ACC112 (cell line): ENCODE measurements at regions not wholly inside any gene's neighbourhood (a gene's known extent, or its start where the extent isn't known, plus 50 kb on each side); places are given as distances from the start of the nearest gene placed in this dataset.

Source experiments
- H2AFZ ChIP-seq: fragments of 200-600 bp; sonication (generic); one replicate; pipeline ENCODE4 v1.6.0; 2017; ENCODE audit warnings: antibody characterized with exemption, low read length; ENCODE audit not compliant: unreplicated experiment
- H3K27ac ChIP-seq: fragments of 200-600 bp; sonication (generic); 2 replicates; pipeline ENCODE4 v1.5.1; 2014; ENCODE audit warnings: low read depth, mild to moderate bottlenecking, antibody characterized with exemption, low read length, moderate library complexity
- H3K27me3 ChIP-seq: fragments of 200-600 bp; sonication (generic); 2 replicates; pipeline ENCODE4 v1.6.1; 2014; ENCODE audit warnings: mild to moderate bottlenecking, antibody characterized with exemption, low read length, moderate library complexity, mixed read lengths; ENCODE audit not compliant: insufficient read depth
- H3K36me3 ChIP-seq: fragments of 200-600 bp; sonication (generic); 2 replicates; pipeline ENCODE4 v1.6.1; 2016; ENCODE audit warnings: mild to moderate bottlenecking, antibody characterized with exemption, low read length, moderate library complexity, mixed read lengths; ENCODE audit not compliant: insufficient read depth
- H3K4me1 ChIP-seq: fragments of 200-600 bp; sonication (generic); one replicate; pipeline ENCODE4 v1.6.1; 2016; ENCODE audit warnings: low read length, mixed read lengths; ENCODE audit not compliant: insufficient read depth, unreplicated experiment, control insufficient read depth
- H3K4me3 ChIP-seq: fragments of 200-600 bp; sonication (generic); 2 replicates; pipeline ENCODE4 v1.5.1; 2014; ENCODE audit warnings: mild to moderate bottlenecking, low read depth, low read length
- H3K79me2 ChIP-seq: fragments of 200-600 bp; sonication (generic); one replicate; pipeline ENCODE4 v1.6.0; 2016; ENCODE audit warnings: low read length; ENCODE audit not compliant: control insufficient read depth, unreplicated experiment, insufficient read depth

DNA sequence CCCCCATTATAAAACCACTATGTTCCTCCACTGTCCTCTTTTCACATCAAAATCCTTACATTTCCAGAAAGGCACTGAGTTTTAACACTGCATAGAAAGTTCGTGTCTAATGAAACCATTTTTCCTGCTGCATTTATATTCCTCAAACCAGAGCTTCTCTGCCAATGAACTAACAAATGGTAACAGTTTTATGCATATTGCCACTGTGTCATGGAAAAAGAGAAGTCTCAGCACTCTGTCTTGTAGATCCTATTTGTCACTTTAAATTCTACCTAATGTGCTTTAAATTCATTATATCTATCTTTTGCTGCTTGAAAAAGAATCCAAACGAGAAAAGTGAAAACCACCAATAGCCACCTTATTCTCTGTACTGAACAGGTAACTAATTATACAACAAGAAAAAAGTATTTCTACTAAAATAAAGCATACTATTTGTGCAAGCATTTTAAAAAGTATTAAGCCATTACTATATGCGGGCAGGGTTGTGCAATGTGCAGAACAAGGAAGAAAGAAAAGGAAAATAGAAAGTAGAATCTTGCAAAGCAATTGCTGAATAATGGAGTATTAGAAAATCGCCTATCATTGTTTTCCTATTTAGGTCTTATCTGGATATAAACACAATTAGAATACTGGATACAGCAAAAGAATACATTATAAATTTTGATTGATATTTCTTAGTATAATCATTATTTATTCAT, 328.9 kb downstream of the ZEB2 start:
- no peak overlapping the region for H3K27ac ChIP-seq
- no peak overlapping the region for H3K4me3 ChIP-seq
- H3K4me1 ChIP-seq, result peaks cover 6% of the 10 kb centered on the region
- no peaks in the 10 kb centered on the region for H3K36me3 ChIP-seq
- no peaks in the 10 kb centered on the region for H3K79me2 ChIP-seq
- no peak overlapping the region for H2AFZ ChIP-seq
- H3K27me3 ChIP-seq, result no peaks in the 10 kb centered on the region

DNA sequence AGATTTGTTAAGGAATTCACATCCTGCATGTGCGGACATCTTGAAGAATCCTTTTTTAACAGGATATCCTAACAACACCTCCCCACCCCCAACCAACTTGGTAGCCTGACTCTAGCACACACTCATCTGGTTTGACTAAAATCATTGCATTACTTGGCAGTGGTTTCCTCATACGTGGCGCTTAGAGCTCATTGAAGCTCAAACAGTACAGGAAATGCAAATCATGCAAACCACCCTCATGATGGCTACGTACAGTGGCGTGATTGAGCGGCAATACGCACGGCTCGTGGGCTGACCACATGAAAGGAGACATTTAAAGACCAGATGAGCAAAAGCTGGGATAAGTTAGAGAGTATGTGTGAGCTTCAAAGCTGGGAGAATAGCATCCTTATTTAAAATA, 336.2 kb downstream of the ZEB2 start:
- H3K79me2 ChIP-seq, result no peaks in the 10 kb centered on the region
- H3K4me3 ChIP-seq, result no peak overlapping the region
- no peak overlapping the region for H2AFZ ChIP-seq
- no peaks in the 10 kb centered on the region for H3K36me3 ChIP-seq
- H3K27ac ChIP-seq, result no peak overlapping the region
- no peaks in the 10 kb centered on the region for H3K27me3 ChIP-seq
- H3K4me1 ChIP-seq, result no peaks in the 10 kb centered on the region

- H3K4me1 ChIP-seq, result no peaks in the 10 kb centered on the region
- no peak overlapping the region for H3K27ac ChIP-seq
- H3K79me2 ChIP-seq, result no peaks in the 10 kb centered on the region
- no peaks in the 10 kb centered on the region for H3K27me3 ChIP-seq
- no peaks in the 10 kb centered on the region for H3K36me3 ChIP-seq
- no peak overlapping the region for H2AFZ ChIP-seq
- no peak overlapping the region for H3K4me3 ChIP-seq
Observed at GRCh38 chr2:144181001-144181400, 338.9 kb downstream of the ZEB2 start.

GRCh38 chr2:144180131-144180530, 339.8 kb downstream of the ZEB2 start:
- Histone ChIP-seq H2AFZ (no peak overlapping the region), H3K36me3 (no peaks in the 10 kb centered on the region), H3K4me1 (no peaks in the 10 kb centered on the region), H3K4me3 (no peak overlapping the region), H3K27ac (no peak overlapping the region), H3K27me3 (no peaks in the 10 kb centered on the region), H3K79me2 (no peaks in the 10 kb centered on the region)

DNA sequence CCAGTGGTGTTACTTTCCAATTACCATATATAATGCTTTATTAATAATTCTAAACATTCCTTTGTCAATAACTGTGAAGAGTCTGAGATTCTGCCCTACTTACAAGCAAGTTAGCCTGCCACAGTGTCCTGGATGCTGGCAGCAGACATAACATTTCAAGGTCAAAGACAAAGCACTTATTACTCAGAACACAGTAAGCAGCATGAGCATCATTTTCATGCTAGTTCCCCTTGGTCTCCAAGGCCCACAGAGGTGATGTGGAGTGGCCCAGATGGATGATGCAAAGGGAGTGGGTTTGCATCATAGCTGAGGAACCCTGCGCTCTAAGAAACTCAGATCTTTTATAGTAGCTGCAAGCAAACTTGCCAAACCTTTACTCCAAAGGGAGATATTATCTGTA, 349.7 kb downstream of the ZEB2 start:
- no peaks in the 10 kb centered on the region for H3K79me2 ChIP-seq
- peaks cover 8% of the 10 kb centered on the region for H3K4me1 ChIP-seq
- no peak overlapping the region for H3K27ac ChIP-seq
- H2AFZ ChIP-seq, result no peak overlapping the region
- H3K36me3 ChIP-seq, result no peaks in the 10 kb centered on the region
- H3K4me3 ChIP-seq, result no peak overlapping the region
- H3K27me3 ChIP-seq, result no peaks in the 10 kb centered on the region

DNA sequence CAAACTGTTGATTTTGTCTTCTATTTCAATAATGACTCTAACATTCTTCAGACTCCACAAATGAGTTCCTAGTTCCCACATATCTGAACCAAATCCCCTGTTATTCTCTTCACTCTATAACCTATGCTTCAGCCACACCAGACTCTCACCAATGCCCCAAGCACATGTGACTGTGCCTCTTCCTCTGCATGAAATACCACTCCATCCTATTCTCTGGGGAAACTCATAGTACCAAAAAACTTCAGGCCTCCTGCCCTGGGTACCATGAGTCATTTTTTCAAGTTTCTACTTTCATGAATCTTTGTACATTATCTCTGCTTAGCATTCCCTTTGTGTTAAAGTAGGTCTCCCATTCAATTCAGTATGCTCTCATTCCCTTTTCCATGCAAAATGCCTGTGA, 353.2 kb downstream of the ZEB2 start:
- Histone ChIP-seq H3K4me3 (no peak overlapping the region), H3K27ac (no peak overlapping the region), H3K79me2 (no peaks in the 10 kb centered on the region), H2AFZ (no peak overlapping the region), H3K27me3 (no peaks in the 10 kb centered on the region), H3K4me1 (peaks cover 8% of the 10 kb centered on the region), H3K36me3 (no peaks in the 10 kb centered on the region)

GRCh38 chr2:144165599-144166250, 354.2 kb downstream of the ZEB2 start:
- Histone ChIP-seq H3K36me3 (no peaks in the 10 kb centered on the region), H3K27me3 (no peaks in the 10 kb centered on the region), H2AFZ (no peak overlapping the region), H3K27ac (no peak overlapping the region), H3K4me3 (no peak overlapping the region), H3K4me1 (peaks cover 8% of the 10 kb centered on the region), H3K79me2 (no peaks in the 10 kb centered on the region)

GRCh38 chr2:144163592-144163991, 356.3 kb downstream of the ZEB2 start:
- Histone ChIP-seq H3K27ac (no peak overlapping the region), H3K79me2 (no peaks in the 10 kb centered on the region), H3K4me3 (no peak overlapping the region), H2AFZ (no peak overlapping the region), H3K4me1 (peaks cover 8% of the 10 kb centered on the region), H3K36me3 (no peaks in the 10 kb centered on the region), H3K27me3 (no peaks in the 10 kb centered on the region)

GRCh38 chr2:144162652-144163051, 357.3 kb downstream of the ZEB2 start:
- Histone ChIP-seq H3K36me3 (no peaks in the 10 kb centered on the region), H3K79me2 (no peaks in the 10 kb centered on the region), H3K4me3 (no peak overlapping the region), H3K27me3 (no peaks in the 10 kb centered on the region), H2AFZ (no peak overlapping the region), H3K27ac (no peak overlapping the region), H3K4me1 (peaks cover 8% of the 10 kb centered on the region)

GRCh38 chr2:144161061-144161460, 358.9 kb downstream of the ZEB2 start:
- Histone ChIP-seq H3K27me3 (no peaks in the 10 kb centered on the region), H3K4me3 (no peak overlapping the region), H2AFZ (no peak overlapping the region), H3K4me1 (peaks cover 2% of the 10 kb centered on the region), H3K27ac (no peak overlapping the region), H3K79me2 (no peaks in the 10 kb centered on the region), H3K36me3 (no peaks in the 10 kb centered on the region)

GRCh38 chr2:144159240-144159639, 360.7 kb downstream of the ZEB2 start:
- H3K4me3 ChIP-seq, result no peak overlapping the region
- H3K4me1 ChIP-seq, result peaks cover 9% of the 10 kb centered on the region
- no peaks in the 10 kb centered on the region for H3K79me2 ChIP-seq
- H2AFZ ChIP-seq, result no peak overlapping the region
- H3K27ac ChIP-seq, result no peak overlapping the region
- H3K27me3 ChIP-seq, result no peaks in the 10 kb centered on the region
- H3K36me3 ChIP-seq, result no peaks in the 10 kb centered on the region
